Stromal cell of bone marrow (primary cell): ENCODE measurements at regions not wholly inside any gene's neighbourhood (a gene's known extent, or its start where the extent isn't known, plus 50 kb on each side); places are given as distances from the start of the nearest gene placed in this dataset.
"Not testable (repeated sequence)": the region's sequence is repeated elsewhere in the genome, so short reads cannot be mapped to it uniquely, and the experiment has no call there.

ENCODE experiments used
- DNase-seq: peaks from one replicate; pipeline ENCODE4 v3.0.0-alpha.2; 2012; ENCODE audit warnings: low read depth

GRCh38 chr6:68013780-68014515 is 621.1 kb upstream of the ADGRB3 start:
- DNase-seq: no peak

GRCh38 chr6:68012822-68013221 is 622.3 kb upstream of the ADGRB3 start:
- DNase-seq: no peak

GRCh38 chr6:68010936-68011335 is 624.1 kb upstream of the ADGRB3 start:
- no peak for DNase-seq

DNA sequence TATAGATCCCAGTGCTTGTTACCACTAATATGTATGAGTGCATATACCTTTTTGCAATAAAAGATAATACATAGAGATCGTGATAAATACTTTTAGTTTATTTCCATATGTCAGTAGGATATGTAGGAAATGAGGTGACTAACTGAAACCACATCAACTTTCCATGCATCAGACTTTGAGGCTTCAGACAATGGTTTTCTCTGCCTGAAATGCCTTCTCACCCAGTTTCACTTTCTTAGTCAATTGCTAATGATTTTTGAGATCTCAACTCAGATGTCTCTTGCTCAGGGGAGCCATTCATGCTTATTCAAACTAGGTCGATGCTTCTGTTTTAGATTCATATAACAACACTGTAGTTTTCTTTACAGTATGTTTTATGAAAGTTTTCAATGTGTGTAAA is 626.6 kb upstream of the ADGRB3 start:
- no peak for DNase-seq

DNA sequence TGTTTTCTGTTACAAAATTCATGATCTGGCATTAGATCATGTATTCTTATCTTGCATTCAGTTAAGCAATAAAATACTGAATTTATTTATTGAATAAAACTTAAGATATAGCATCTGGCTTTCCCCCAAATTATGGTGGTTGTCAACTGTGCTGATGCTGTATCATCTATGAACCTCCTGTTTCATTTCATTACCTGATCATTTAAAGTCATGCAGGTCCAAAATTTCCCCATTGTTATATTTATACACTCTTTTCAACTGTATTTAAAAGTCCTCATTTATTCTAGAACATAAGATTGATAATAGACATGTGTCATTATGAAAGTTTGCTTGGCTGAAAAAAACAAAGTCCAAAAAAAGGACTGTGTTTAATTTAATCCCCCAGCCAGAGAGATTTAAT is 627.4 kb upstream of the ADGRB3 start:
- DNase-seq: no peak

DNA sequence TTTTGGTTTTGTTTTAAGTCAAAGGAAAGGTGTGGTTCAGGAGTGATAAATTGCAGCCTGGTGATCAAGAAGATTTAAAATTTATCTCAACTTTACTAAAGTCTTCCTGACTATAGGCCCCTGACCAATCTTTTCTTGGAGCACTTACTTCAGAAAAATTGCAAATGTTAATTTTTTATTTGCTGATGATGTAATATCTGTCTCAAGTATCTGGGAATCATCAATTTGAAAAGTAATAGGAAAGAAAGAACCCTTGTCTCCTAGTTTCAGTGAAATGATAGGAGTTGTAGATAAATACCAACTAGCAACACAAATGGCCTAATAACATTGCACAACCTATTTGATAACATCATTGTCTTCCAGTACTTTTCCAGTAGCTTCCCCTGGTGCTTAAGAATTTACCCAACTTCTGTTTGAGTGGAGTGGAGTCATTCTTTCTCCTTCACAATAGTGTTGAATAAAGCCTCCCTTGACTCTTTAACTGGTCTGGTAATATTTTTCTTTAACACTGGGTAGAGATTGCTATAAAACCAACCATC is 648.3 kb upstream of the ADGRB3 start:
- DNase-seq: no peak

DNA sequence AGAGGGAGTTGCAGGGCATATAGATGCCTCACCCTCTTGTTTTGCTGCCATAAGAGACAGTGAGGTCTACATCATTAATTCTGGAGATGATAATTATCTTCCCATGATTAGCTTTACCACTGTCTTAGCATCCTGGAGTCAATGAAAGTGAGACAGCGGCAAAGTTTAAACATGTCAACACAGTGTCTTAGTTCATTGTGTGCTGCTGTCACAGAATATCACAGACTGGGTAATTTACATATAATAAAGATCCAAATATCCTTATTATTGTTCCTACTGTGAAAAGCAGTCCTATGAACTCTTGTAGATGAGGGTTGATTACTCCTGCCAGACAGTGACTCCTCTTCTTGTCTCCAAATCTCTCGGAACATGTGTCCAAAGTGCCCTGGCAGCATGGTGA is 658.6 kb upstream of the ADGRB3 start:
- no peak for DNase-seq

GRCh38 chr6:67974931-67975330 is 660.2 kb upstream of the ADGRB3 start:
- DNase-seq: no peak

GRCh38 chr6:67971812-67972211 is 663.3 kb upstream of the ADGRB3 start:
- DNase-seq: no peak

GRCh38 chr6:67966830-67967229 is 668.3 kb upstream of the ADGRB3 start:
- DNase-seq: no peak

- no peak for DNase-seq
These were observed 678.7 kb upstream of the ADGRB3 start for GRCh38 chr6:67956352-67956751.

DNA sequence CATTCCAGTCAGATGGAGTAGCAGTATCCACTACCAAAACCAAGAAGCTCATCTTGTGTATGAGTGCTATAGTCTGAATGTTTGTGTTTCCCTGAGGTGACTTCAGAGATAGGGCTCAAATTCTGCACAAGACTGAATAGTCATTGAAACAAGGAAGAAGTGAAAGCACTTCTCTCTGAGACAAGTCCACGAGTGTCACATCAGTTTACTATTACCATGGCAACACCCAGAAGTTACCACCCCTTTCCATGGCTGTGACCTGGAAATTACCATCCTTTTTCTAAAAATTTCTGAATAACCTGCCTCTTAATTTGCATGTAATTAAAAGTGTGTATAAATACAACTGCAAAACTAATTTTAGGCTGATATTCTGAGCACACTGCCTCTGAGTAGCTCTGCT is 682.1 kb upstream of the ADGRB3 start:
- no peak for DNase-seq

- DNase-seq: no peak
These were observed 683.0 kb upstream of the ADGRB3 start for GRCh38 chr6:67952121-67952520.

DNA sequence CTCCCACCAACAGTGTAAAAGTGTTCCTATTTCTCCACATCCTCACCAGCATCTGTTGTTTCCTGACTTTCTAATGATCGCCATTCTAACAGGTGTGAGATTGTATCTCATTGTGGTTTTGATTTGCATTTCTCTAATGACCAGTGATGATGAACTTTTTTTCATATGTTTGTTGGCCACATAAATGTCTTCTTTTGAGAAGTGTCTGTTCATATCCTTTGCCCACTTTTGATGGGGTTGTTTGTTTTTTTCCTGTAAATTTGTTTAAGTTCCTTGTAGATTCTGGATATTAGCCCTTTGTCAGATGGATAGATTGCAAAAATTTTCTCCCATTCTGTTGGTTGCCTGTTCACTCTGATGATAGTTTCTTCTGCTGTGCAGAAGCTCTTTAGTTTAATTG is 687.3 kb upstream of the ADGRB3 start:
- not testable (repeated sequence) for DNase-seq

- DNase-seq: no peak
These were observed 699.1 kb upstream of the ADGRB3 start for GRCh38 chr6:67935976-67936477.

GRCh38 chr6:67933278-67933677 is 701.8 kb upstream of the ADGRB3 start:
- DNase-seq: no peak

- DNase-seq: not testable (repeated sequence)
These were observed 712.5 kb upstream of the ADGRB3 start for GRCh38 chr6:67922588-67922987.

- DNase-seq: not testable (repeated sequence)
These were observed 715.0 kb upstream of the ADGRB3 start for GRCh38 chr6:67920040-67920439.

DNA sequence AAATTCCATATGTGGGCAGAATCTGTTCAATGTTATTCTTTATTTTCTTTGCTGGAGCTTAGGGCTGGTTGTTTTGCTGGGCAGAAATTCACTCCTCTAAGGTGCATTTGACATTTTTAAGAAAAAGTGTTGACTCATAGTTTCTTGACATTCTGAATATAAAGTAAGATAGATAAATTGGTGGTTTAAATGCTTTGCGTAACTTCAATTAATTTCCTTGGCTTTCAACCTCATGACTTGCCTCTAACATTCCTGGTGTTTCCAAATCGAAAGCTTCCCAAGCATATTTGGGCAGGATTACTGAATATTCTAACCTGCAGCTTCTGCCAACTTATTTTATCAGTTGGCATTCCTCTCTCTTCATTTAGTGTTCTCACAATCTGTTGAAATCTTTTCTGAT is 718.7 kb upstream of the ADGRB3 start:
- DNase-seq: no peak

GRCh38 chr6:67914419-67914818 is 720.7 kb upstream of the ADGRB3 start:
- no peak for DNase-seq

DNA sequence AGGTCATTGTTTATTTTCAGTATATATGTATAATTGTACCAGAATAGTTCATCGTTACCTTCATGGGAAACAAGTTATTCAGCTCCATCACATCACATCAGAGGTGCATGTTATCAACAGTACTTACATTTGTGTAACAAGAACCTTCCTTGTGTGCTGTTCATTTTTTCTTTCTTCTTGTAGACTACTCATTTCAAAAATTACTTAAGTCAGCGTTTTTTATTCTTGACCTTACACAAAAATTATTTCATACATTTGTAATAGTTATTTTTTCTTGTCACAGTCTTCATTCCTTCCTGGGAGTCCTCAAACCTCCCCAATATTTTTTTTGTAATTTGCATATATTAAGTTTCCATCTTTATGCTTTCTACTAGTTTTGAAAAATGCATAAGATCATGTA is 725.7 kb upstream of the ADGRB3 start:
- DNase-seq: no peak

DNA sequence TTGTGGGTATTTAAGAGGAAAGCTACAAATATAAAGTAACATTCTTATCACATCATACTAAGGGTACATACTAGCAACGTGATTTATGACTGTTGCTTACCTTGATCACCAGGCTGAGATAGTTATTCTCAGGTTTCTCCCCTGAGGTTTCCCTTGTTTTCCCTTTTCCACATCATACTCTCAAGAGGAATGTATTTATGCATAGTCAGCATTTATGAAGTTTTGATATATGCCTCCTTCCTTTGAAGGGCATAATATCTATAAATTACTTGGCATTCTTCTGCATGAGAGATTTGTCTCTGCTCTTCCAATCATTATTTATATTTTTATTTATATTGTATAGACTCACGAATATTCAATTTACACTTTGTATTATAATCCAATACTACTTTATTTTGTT is 726.7 kb upstream of the ADGRB3 start:
- no peak for DNase-seq

GRCh38 chr6:67904735-67905134 is 730.3 kb upstream of the ADGRB3 start:
- DNase-seq: not testable (repeated sequence)

GRCh38 chr6:67898875-67899274 is 736.2 kb upstream of the ADGRB3 start:
- no peak for DNase-seq
